Neural cell (in vitro differentiated cells): ENCODE measurements at regions not wholly inside any gene's neighbourhood (a gene's known extent, or its start where the extent isn't known, plus 50 kb on each side); places are given as distances from the start of the nearest gene placed in this dataset.
"Not testable (repeated sequence)": the region's sequence is repeated elsewhere in the genome, so short reads cannot be mapped to it uniquely, and the experiment has no call there.

ENCODE experiments used
- H2AFZ ChIP-seq: fragments of 200-600, 300-800 bp; sonication (generic), shearing (Covaris generic); 2 replicates; pipeline ENCODE4 v1.6.0; 2014; ENCODE audit warnings: low read depth, mild to moderate bottlenecking, antibody characterized with exemption, low read length, moderate library complexity
- H3F3A ChIP-seq: fragments of 200-600 bp; shearing (Covaris generic); 2 replicates; pipeline ENCODE4 v1.6.1; 2016; ENCODE audit warnings: mild to moderate bottlenecking, moderate library complexity, mixed read lengths, antibody characterized with exemption, low read length; ENCODE audit not compliant: insufficient read depth, poor library complexity, severe bottlenecking
- H3K27ac ChIP-seq: fragments of 200-600, 300-800 bp; sonication (generic), shearing (Covaris generic); 2 replicates; pipeline ENCODE4 v1.5.1; 2014; ENCODE audit warnings: mild to moderate bottlenecking, low read length, moderate library complexity
- H3K27me3 ChIP-seq: fragments of 300-800, 200-600 bp; sonication (generic), shearing (Covaris generic); 2 replicates; pipeline ENCODE4 v1.6.0; 2014; ENCODE audit warnings: mild to moderate bottlenecking, low read depth, low read length, moderate library complexity; ENCODE audit not compliant: insufficient read depth
- H3K36me3 ChIP-seq: fragments of 300-800, 200-600 bp; sonication (generic), shearing (Covaris generic); 2 replicates; pipeline ENCODE4 v1.5.1; 2014; ENCODE audit warnings: mild to moderate bottlenecking, antibody characterized with exemption, low read length, moderate library complexity; ENCODE audit not compliant: insufficient read depth
- H3K4me2 ChIP-seq: fragments of 300-800, 200-600 bp; sonication (generic), shearing (Covaris generic); 2 replicates; pipeline ENCODE4 v1.6.0; 2014; ENCODE audit warnings: mild to moderate bottlenecking, low read length
- H3K4me3 ChIP-seq: fragments of 300-800, 200-600 bp; sonication (generic), shearing (Covaris generic); 2 replicates; pipeline ENCODE4 v1.5.1; 2014; ENCODE audit warnings: mild to moderate bottlenecking, low read length, moderate library complexity
- H3K79me2 ChIP-seq: fragments of 200-600 bp; shearing (Covaris generic); replicated peaks from 2 replicates; pipeline ENCODE4 v1.6.0; 2014; ENCODE audit warnings: mild to moderate bottlenecking, low read length, moderate library complexity; ENCODE audit not compliant: insufficient read depth
- H3K9ac ChIP-seq: fragments of 300-800, 200-600 bp; sonication (generic), shearing (Covaris generic); 2 replicates; pipeline ENCODE4 v1.6.1; 2016; ENCODE audit warnings: mild to moderate bottlenecking, low read length, mixed read lengths
- H3K9me2 ChIP-seq: fragments of 200-600 bp; shearing (Covaris generic); 2 replicates; pipeline ENCODE4 v1.6.1; 2016; ENCODE audit warnings: mild to moderate bottlenecking, low read length, mixed read lengths; ENCODE audit not compliant: insufficient read depth
- H3K9me3 ChIP-seq: fragments of 200-600, 300-800 bp; sonication (generic), shearing (Covaris generic); 2 replicates; pipeline ENCODE4 v1.6.1; 2016; ENCODE audit warnings: mild to moderate bottlenecking, mixed run types, low read length, moderate library complexity, mixed read lengths
- H4K20me1 ChIP-seq: fragments of 200-600 bp; shearing (Covaris generic); 2 replicates; pipeline ENCODE4 v1.6.1; 2016; ENCODE audit warnings: mild to moderate bottlenecking, mixed run types; ENCODE audit not compliant: insufficient read depth
- CTCF ChIP-seq: fragments of 450-650 bp; IDR thresholded peaks from 2 replicates; pipeline ENCODE4 v1.5.1; 2014; ENCODE audit warnings: antibody characterized with exemption, mild to moderate bottlenecking, moderate library complexity; ENCODE audit not compliant: poor library complexity, severe bottlenecking
- EP300 ChIP-seq: fragments of 450-650 bp; conservative IDR thresholded peaks from 2 replicates; pipeline ENCODE4 v1.6.1; 2014; ENCODE audit warnings: antibody characterized with exemption, mild to moderate bottlenecking, moderate library complexity; ENCODE audit not compliant: poor library complexity, severe bottlenecking
- EZH2 ChIP-seq: fragments of 200-600, 300-800 bp; shearing (Covaris generic), sonication (generic); IDR thresholded peaks from 2 replicates; pipeline ENCODE4 v1.6.1; 2014; ENCODE audit warnings: antibody characterized with exemption, low read length, borderline replicate concordance, mild to moderate bottlenecking; ENCODE audit not compliant: insufficient read depth, poor library complexity, severe bottlenecking
- MXI1 ChIP-seq: fragments of 450-650 bp; conservative IDR thresholded peaks from 2 replicates; pipeline ENCODE4 v1.6.1; 2014; ENCODE audit warnings: antibody characterized with exemption, mild to moderate bottlenecking; ENCODE audit not compliant: poor library complexity, severe bottlenecking
- POLR2AphosphoS5 ChIP-seq: IDR thresholded peaks from 2 replicates; pipeline ENCODE4 v1.6.1; 2012
- RAD21 ChIP-seq: fragments of 450-650 bp; conservative IDR thresholded peaks from 2 replicates; pipeline ENCODE4 v1.6.1; 2014; ENCODE audit warnings: antibody characterized with exemption, mild to moderate bottlenecking, moderate library complexity
- REST ChIP-seq: IDR thresholded peaks from 2 replicates; pipeline ENCODE4 v1.6.1; 2012; ENCODE audit warnings: borderline replicate concordance
- SMC3 ChIP-seq: fragments of 450-650 bp; conservative IDR thresholded peaks from 2 replicates; pipeline ENCODE4 v1.6.1; 2014; ENCODE audit warnings: antibody characterized with exemption, mild to moderate bottlenecking, moderate library complexity; ENCODE audit not compliant: poor library complexity
- TAF1 ChIP-seq: IDR thresholded peaks from 2 replicates; pipeline ENCODE4 v1.6.1; 2012; ENCODE audit warnings: low read depth
- small RNA-seq, 3 experiments: library from RNA; depleted of rRNA; stranded (forward); fragments of <200 nt; gene quantifications; one replicate each; pipeline ENCODE3, GENCODE V24; 2012

- H4K20me1 ChIP-seq, H3K79me2 ChIP-seq, H3K9me3 ChIP-seq, H3K27ac ChIP-seq, H3K27me3 ChIP-seq, H3K4me2 ChIP-seq, H3K9me2 ChIP-seq, H3F3A ChIP-seq, H3K4me3 ChIP-seq, H3K36me3 ChIP-seq, H3K9ac ChIP-seq, H2AFZ ChIP-seq: not testable (repeated sequence)
Observed at GRCh38 chr20:9015232-9015983, 53.5 kb upstream of the PLCB4 start.

GRCh38 chr20:9015984-9016324 is 52.9 kb upstream of the PLCB4 start:
- Histone ChIP-seq H3K4me2 (no peak overlapping the region), H3K36me3 (no peaks in the 10 kb centered on the region), H3K9ac (no peak overlapping the region), H3K4me3 (no peak overlapping the region), H4K20me1 (no peaks in the 10 kb centered on the region), H2AFZ (no peak overlapping the region), H3K79me2 (no peaks in the 10 kb centered on the region), H3F3A (no peaks in the 10 kb centered on the region), H3K27me3 (no peaks in the 10 kb centered on the region), H3K9me2 (no peaks in the 10 kb centered on the region), H3K9me3 (no peaks in the 10 kb centered on the region), H3K27ac (no peak overlapping the region)
- TF ChIP-seq POLR2AphosphoS5 (no peak), SMC3 (no peak), TAF1 (no peak), RAD21 (no peak), EZH2 (no peak), MXI1 (no peak), REST (no peak), EP300 (no peak), CTCF (no peak)

- no peak overlapping the region for H2AFZ ChIP-seq
- H3K4me3 ChIP-seq: no peak overlapping the region
- H3K27ac ChIP-seq: no peak overlapping the region
- TF ChIP-seq EP300: no peak
- H3K4me2 ChIP-seq: no peak overlapping the region
- no peaks in the 10 kb centered on the region for H3K27me3 ChIP-seq
- no peaks in the 10 kb centered on the region for H3K36me3 ChIP-seq
- H3K9me2 ChIP-seq: no peaks in the 10 kb centered on the region
- no peaks in the 10 kb centered on the region for H4K20me1 ChIP-seq
- H3F3A ChIP-seq: no peaks in the 10 kb centered on the region
- no peak overlapping the region for H3K9ac ChIP-seq
- H3K9me3 ChIP-seq: no peaks in the 10 kb centered on the region
- H3K79me2 ChIP-seq: no peaks in the 10 kb centered on the region
Observed at GRCh38 chr20:9018346-9018745, 50.5 kb upstream of the PLCB4 start.

Small RNA genes in the stretch of these regions (small RNA-seq; reads per million reads assigned to genes)
- 0 reads per million in 3 experiments for gene RF00017
